Adrenal gland (tissue), 9 donors: ENCODE measurements at regions not wholly inside any gene's neighbourhood (a gene's known extent, or its start where the extent isn't known, plus 50 kb on each side); places are given as distances from the start of the nearest gene placed in this dataset.

Experiments used
- DNase-seq, 7 donors: peaks; one replicate each; pipeline ENCODE4 v3.0.0-alpha.2; 2019 to 2020
- H3K27ac ChIP-seq, 5 donors: fragments of 200-600 bp; sonication (generic) in 4 of 5; 1 replicate in 3 of 5; 2 replicates in 2 of 5; pipeline versions ENCODE4 v1.5.1 to v1.8.0; 2016 to 2020; ENCODE audit warnings: mild to moderate bottlenecking in 1 of 5
- H3K27me3 ChIP-seq: fragments of 200-600 bp; 2 replicates; pipeline ENCODE4 v1.8.0; 2021
- H3K36me3 ChIP-seq, 2 donors: fragments of 200-600 bp; replicated peaks in 1 of 2; 1 replicate in 1 of 2; 2 replicates in 1 of 2; pipeline versions ENCODE4 v1.5.1 to v1.8.0; 2018 to 2022
- H3K4me1 ChIP-seq, 2 donors: fragments of 200-600 bp; replicated peaks in 1 of 2; 1 replicate in 1 of 2; 2 replicates in 1 of 2; pipeline versions ENCODE4 v1.5.1 to v1.8.0; 2018 to 2021
- H3K4me3 ChIP-seq, 4 donors: fragments of 200-600 bp; sonication (generic) in 3 of 4; one replicate each; pipeline ENCODE4 v1.5.1; 2016 to 2018
- H3K9me3 ChIP-seq, 3 donors: fragments of 200-600 bp; sonication (generic) in 1 of 3; replicated peaks in 1 of 3; 1 replicate in 2 of 3; 2 replicates in 1 of 3; pipeline versions ENCODE4 v1.5.1 to v1.8.0; 2016 to 2021
- POLR2A ChIP-seq, 2 donors: fragments of 450-650 bp; IDR thresholded peaks; one replicate each; pipeline ENCODE4 v1.6.1; 2017; ENCODE audit warnings: antibody characterized with exemption in 2 of 2, mild to moderate bottlenecking in 2 of 2, moderate library complexity in 1 of 2
- WGBS, 4 donors: extraction: QIAGEN DNeasy Blood & Tissue Kit in 2 of 4; methylation state at CpG; one replicate each; pipeline versions ENCODE4 v1.1.5 to v1.1.7; 2013 to 2017; 5-methylcytosine and 5-hydroxymethylcytosine counted together
- intact Hi-C, 2 donors: fragments of 100-400 bp; cut with DNase I; formaldehyde crosslinking; loops; one replicate each; pipeline versions ENCODE4 v1.14.1 to v1.15.0; 2022 to 2023
- TF ChIP-seq, protein P1 (sequence below), 6 experiments: fragments of 450-650 bp in 4 of 6; fragments of 200-600 bp in 2 of 6; sonication (generic) in 1 of 6; IDR thresholded peaks; 1 replicate in 5 of 6; 2 replicates in 1 of 6; pipeline versions ENCODE4 v1.5.1 to v1.8.0; 2016 to 2021; ENCODE audit warnings: antibody characterized with exemption in 6 of 6, mild to moderate bottlenecking in 2 of 6, moderate library complexity in 1 of 6
- donor health status: healthy with polysubstance abuse.
- donor health status: Bipolar disorder and iron deficiency.
- donor health status: DM: yes; HTN: yes; CAD: no.
- donor health status: DM: no; HTN: no; CAD: no.
- donor health status: DM: no; HTN: no; CAD: no.

DNA sequence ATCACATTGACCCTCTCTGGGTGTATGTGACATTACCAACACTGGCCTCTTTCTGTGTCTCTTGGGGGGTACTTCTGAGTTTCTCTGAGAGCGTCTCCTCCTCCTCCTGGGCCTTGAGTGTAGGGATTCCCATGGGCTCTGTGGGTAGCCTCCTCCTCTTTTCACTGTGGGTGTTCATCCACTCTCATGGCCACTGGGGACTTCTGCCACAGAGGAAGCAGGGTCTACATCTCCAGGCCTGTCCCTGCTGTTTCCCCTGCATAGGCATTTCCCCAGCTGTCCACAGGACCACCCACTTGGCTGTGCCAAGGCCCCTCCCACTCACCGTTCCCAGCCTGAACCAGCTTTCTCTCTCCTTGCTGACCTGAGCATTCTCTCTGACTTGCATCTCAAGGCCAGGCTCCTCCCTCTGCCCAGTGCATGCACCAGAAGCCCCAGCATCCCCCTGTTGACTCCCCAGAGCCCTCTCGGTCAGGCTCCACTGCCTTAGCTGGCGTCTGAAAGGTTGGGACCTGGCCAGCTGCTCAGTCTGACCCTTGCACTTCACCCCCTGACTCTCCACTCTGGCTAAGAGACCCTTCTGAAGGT lies 487.6 kb downstream of the GLRX3 start:
- no peak overlapping the region for H3K4me3 ChIP-seq
- no peaks in the 10 kb centered on the region for H3K9me3 ChIP-seq
- H3K36me3 ChIP-seq = no peaks in the 10 kb centered on the region
- intact Hi-C loops = no loop called here
- H3K27ac ChIP-seq = no peak overlapping the region
- peaks cover 22% of the 10 kb centered on the region for H3K27me3 ChIP-seq
- no peak for TF ChIP-seq POLR2A (IDR thresholded peaks at IDR 0.05)
- TF ChIP-seq, protein P1, sequence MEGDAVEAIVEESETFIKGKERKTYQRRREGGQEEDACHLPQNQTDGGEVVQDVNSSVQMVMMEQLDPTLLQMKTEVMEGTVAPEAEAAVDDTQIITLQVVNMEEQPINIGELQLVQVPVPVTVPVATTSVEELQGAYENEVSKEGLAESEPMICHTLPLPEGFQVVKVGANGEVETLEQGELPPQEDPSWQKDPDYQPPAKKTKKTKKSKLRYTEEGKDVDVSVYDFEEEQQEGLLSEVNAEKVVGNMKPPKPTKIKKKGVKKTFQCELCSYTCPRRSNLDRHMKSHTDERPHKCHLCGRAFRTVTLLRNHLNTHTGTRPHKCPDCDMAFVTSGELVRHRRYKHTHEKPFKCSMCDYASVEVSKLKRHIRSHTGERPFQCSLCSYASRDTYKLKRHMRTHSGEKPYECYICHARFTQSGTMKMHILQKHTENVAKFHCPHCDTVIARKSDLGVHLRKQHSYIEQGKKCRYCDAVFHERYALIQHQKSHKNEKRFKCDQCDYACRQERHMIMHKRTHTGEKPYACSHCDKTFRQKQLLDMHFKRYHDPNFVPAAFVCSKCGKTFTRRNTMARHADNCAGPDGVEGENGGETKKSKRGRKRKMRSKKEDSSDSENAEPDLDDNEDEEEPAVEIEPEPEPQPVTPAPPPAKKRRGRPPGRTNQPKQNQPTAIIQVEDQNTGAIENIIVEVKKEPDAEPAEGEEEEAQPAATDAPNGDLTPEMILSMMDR (IDR thresholded peaks at IDR 0.05) = no peak
- no peaks in the 10 kb centered on the region for H3K4me1 ChIP-seq
- 31 to 44% (median 42%) methylated on average over 4 of the region's 4 CpGs for WGBS, 4 donors
- no peak for DNase-seq

DNA sequence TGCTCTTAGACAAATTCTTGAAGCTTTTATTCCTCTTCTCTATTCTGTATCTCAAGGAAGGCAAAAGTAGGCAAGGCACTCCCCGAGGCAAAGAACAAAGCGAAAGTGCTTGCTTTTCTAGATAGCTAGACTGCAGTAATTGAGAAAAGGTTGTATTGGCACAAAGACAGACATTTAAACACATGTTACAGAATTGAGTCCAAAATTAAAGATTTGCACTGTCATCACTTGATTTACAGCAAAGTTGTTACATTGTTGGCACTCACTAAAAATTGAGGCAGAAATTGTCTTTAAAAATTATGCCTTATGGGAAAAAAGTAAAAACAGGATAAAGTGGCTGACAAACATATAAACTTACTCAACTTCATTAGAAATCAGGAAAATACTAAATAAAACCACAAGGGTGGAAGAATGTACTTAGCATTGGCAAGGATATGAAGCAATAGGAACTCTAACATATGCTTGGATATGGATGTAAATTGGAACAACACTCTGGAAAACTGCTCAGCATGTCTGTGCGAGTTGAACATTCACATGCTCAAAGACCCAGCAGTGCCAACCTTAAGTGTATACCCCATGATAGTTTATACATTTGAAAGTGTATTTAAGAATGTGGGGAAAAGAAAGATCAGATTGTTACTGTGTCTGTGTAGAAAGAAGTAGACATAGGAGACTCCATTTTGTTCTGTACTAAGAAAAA lies 491.3 kb downstream of the GLRX3 start:
- intact Hi-C loops = no loop called here
- Histone ChIP-seq H3K36me3 (no peaks in the 10 kb centered on the region), H3K27ac (no peak overlapping the region), H3K4me1 (peaks cover 0 to 14% of the 10 kb centered on the region in 2 donors), H3K4me3 (no peak overlapping the region), H3K27me3 (peaks cover 14% of the 10 kb centered on the region), H3K9me3 (no peaks in the 10 kb centered on the region)
- no peak for DNase-seq
- WGBS, 4 donors = 74 to 79% (median 78%) methylated on average over 3 of the region's 3 CpGs
- no peak for TF ChIP-seq POLR2A (IDR thresholded peaks at IDR 0.05)
- TF ChIP-seq, protein P1 (IDR thresholded peaks at IDR 0.05) = no peak

DNA sequence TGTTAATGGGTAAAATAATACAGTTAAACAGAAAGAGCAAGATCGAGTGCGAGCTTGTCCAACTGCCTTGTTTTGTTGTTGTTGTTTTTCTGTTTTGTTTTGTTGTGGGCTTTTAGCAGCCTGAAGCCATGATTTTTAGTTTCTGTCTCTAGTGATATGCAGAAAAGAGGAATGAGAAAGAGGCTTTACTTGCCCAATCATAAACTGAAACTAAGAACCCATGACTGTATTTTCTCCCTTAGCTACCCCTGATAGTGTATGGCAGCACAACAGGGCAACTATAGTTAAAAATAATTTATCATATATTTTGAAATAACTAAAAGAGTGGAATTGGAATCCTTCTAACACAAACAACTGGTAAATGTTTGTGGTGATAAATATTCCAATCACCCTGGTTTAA lies 493.9 kb downstream of the GLRX3 start:
- Histone ChIP-seq H3K27me3 (no peaks in the 10 kb centered on the region), H3K36me3 (no peaks in the 10 kb centered on the region), H3K27ac (no peak overlapping the region), H3K4me3 (no peak overlapping the region), H3K4me1 (peaks cover 0 to 15% of the 10 kb centered on the region in 2 donors), H3K9me3 (no peaks in the 10 kb centered on the region)
- 76 to 97% (median 91%) methylated on average over 2 of the region's 2 CpGs for WGBS, 4 donors
- intact Hi-C loops = no loop called here
- TF ChIP-seq POLR2A (IDR thresholded peaks at IDR 0.05) = no peak
- DNase-seq = no peak

GRCh38 chr10:130631142-130632096 lies 495.2 kb downstream of the GLRX3 start:
- DNase-seq = peak; percentile 24 to 72 (median 56)
- H3K27ac ChIP-seq = peak overlapping the region in 3 of 5 donors; percentile 19 to 48 (median 27)
- H3K9me3 ChIP-seq = no peaks in the 10 kb centered on the region
- peaks cover 0 to 15% of the 10 kb centered on the region in 2 donors for H3K4me1 ChIP-seq
- TF ChIP-seq POLR2A (IDR thresholded peaks at IDR 0.05) = no peak
- TF ChIP-seq, protein P1 (IDR thresholded peaks at IDR 0.05) = no peak
- intact Hi-C loops = no loop called here
- H3K27me3 ChIP-seq = no peaks in the 10 kb centered on the region
- no peak overlapping the region for H3K4me3 ChIP-seq
- no peaks in the 10 kb centered on the region for H3K36me3 ChIP-seq
- 19 to 30% (median 26%) methylated on average over 10 of the region's 10 CpGs for WGBS, 4 donors
